Nephron progenitor cell (in vitro differentiated cells): ENCODE measurements at regions not wholly inside any gene's neighbourhood (a gene's known extent, or its start where the extent isn't known, plus 50 kb on each side); places are given as distances from the start of the nearest gene placed in this dataset.

Source experiments
- DNase-seq: peaks from one replicate; pipeline ENCODE4 v3.0.0; 2021
- H3K27ac Mint-ChIP-seq: 2 replicates; pipeline ENCODE4 v1.8.0; 2021; ENCODE audit warnings: mild to moderate bottlenecking, moderate library complexity, mixed read lengths
- H3K27me3 Mint-ChIP-seq: 2 replicates; pipeline ENCODE4 v1.8.0; 2021; ENCODE audit warnings: mild to moderate bottlenecking, low read depth, mixed read lengths; ENCODE audit not compliant: poor library complexity
- H3K36me3 Mint-ChIP-seq: 2 replicates; pipeline ENCODE4 v1.8.0; 2021; ENCODE audit warnings: low read depth, mixed read lengths
- H3K4me1 Mint-ChIP-seq: 2 replicates; pipeline ENCODE4 v1.8.0; 2021; ENCODE audit warnings: mixed read lengths
- H3K4me3 Mint-ChIP-seq: 2 replicates; pipeline ENCODE4 v1.8.0; 2021; ENCODE audit warnings: mild to moderate bottlenecking, moderate library complexity, mixed read lengths
- H3K9me3 Mint-ChIP-seq: 2 replicates; pipeline ENCODE4 v1.8.0; 2021; ENCODE audit warnings: mild to moderate bottlenecking, moderate library complexity, mixed read lengths
- CTCF ChIP-seq: fragments of 200-600 bp; sonication (generic); IDR thresholded peaks from 2 replicates; pipeline ENCODE4 v1.5.0; 2021; ENCODE audit warnings: antibody characterized with exemption

- H3K36me3 Mint-ChIP-seq, result no peaks in the 10 kb centered on the region
- H3K27me3 Mint-ChIP-seq, result peaks cover 10% of the 10 kb centered on the region
- H3K27ac Mint-ChIP-seq, result no peak overlapping the region
- H3K4me3 Mint-ChIP-seq, result no peak overlapping the region
- DNase-seq, result no peak
- H3K4me1 Mint-ChIP-seq, result peaks cover 21% of the 10 kb centered on the region
- peaks cover 7% of the 10 kb centered on the region for H3K9me3 Mint-ChIP-seq
- no peak for TF ChIP-seq CTCF
Measured at GRCh38 chr10:110447886-110448285, 49.8 kb upstream of the DUSP5 start.
